ENCODE measurements at regions not wholly inside any gene's neighbourhood (a gene's known extent, or its start where the extent isn't known, plus 50 kb on each side); places are given as distances from the start of the nearest gene placed in this dataset.
A peak's percentile ranks its signal among the peaks of the same experiment; 100 is the strongest.

- Mint-ChIP-seq H3K27me3 (no peaks in the 10 kb centered on the region), H3K4me3 (no peak overlapping the region), H3K27ac (no peak overlapping the region), H3K36me3 (no peaks in the 10 kb centered on the region), H3K4me1 (no peaks in the 10 kb centered on the region), H3K9me3 (no peaks in the 10 kb centered on the region)
- no peak for ATAC-seq (ENCODE audit: low read depth in 2 of 2)
- Histone ChIP-seq H3K9me3 (ENCODE audit: control insufficient read depth in 2 of 2, low read length in 2 of 2) (no peaks in the 10 kb centered on the region), H3K4me3 (ENCODE audit: low read depth, low read length) (no peak overlapping the region), H3K27ac (ENCODE audit: insufficient read depth, low read length, poor library complexity, severe bottlenecking) (no peak overlapping the region), H3K27me3 (ENCODE audit: control insufficient read depth, insufficient read depth, low read length) (no peaks in the 10 kb centered on the region), H3K4me1 (ENCODE audit: control insufficient read depth, insufficient read depth, low read length, poor library complexity, severe bottlenecking) (no peaks in the 10 kb centered on the region), H3K36me3 (ENCODE audit: control insufficient read depth, insufficient read depth, low read length) (no peaks in the 10 kb centered on the region)
- DNase-seq = no peak
These were observed 137.8 kb downstream of the UQCRFS1 start for GRCh38 chr19:29075149-29075548.

GRCh38 chr19:29074579-29074978, 138.4 kb downstream of the UQCRFS1 start:
- H3K27me3 ChIP-seq (ENCODE audit: control insufficient read depth, insufficient read depth, low read length) = no peaks in the 10 kb centered on the region
- H3K27ac ChIP-seq (ENCODE audit: insufficient read depth, low read length, poor library complexity, severe bottlenecking) = no peak overlapping the region
- H3K27ac Mint-ChIP-seq = no peak overlapping the region
- no peaks in the 10 kb centered on the region for H3K36me3 Mint-ChIP-seq
- H3K9me3 Mint-ChIP-seq = no peaks in the 10 kb centered on the region
- no peaks in the 10 kb centered on the region for H3K4me1 Mint-ChIP-seq
- ATAC-seq (ENCODE audit: low read depth in 2 of 2) (no peak), DNase-seq (no peak)
- H3K36me3 ChIP-seq (ENCODE audit: control insufficient read depth, insufficient read depth, low read length) = no peaks in the 10 kb centered on the region
- no peak overlapping the region for H3K4me3 Mint-ChIP-seq
- H3K9me3 ChIP-seq (ENCODE audit: control insufficient read depth in 2 of 2, low read length in 2 of 2) = no peaks in the 10 kb centered on the region
- no peaks in the 10 kb centered on the region for H3K4me1 ChIP-seq (ENCODE audit: control insufficient read depth, insufficient read depth, low read length, poor library complexity, severe bottlenecking)
- H3K4me3 ChIP-seq (ENCODE audit: low read depth, low read length) = no peak overlapping the region
- H3K27me3 Mint-ChIP-seq = no peaks in the 10 kb centered on the region

GRCh38 chr19:29067831-29068230, 145.1 kb downstream of the UQCRFS1 start:
- Mint-ChIP-seq H3K4me1 (no peaks in the 10 kb centered on the region), H3K27ac (no peak overlapping the region), H3K9me3 (peaks cover 0 to 7% (median 3%) of the 10 kb centered on the region in 7 donors), H3K27me3 (no peaks in the 10 kb centered on the region), H3K4me3 (no peak overlapping the region), H3K36me3 (no peaks in the 10 kb centered on the region)
- Histone ChIP-seq H3K27ac (ENCODE audit: insufficient read depth, low read length, poor library complexity, severe bottlenecking) (no peak overlapping the region), H3K4me1 (ENCODE audit: control insufficient read depth, insufficient read depth, low read length, poor library complexity, severe bottlenecking) (no peaks in the 10 kb centered on the region), H3K4me3 (ENCODE audit: low read depth, low read length) (no peak overlapping the region), H3K36me3 (ENCODE audit: control insufficient read depth, insufficient read depth, low read length) (no peaks in the 10 kb centered on the region), H3K9me3 (ENCODE audit: control insufficient read depth in 2 of 2, low read length in 2 of 2) (no peaks in the 10 kb centered on the region), H3K27me3 (ENCODE audit: control insufficient read depth, insufficient read depth, low read length) (no peaks in the 10 kb centered on the region)
- no peak for ATAC-seq (ENCODE audit: low read depth in 2 of 2)
- no peak for DNase-seq

DNA sequence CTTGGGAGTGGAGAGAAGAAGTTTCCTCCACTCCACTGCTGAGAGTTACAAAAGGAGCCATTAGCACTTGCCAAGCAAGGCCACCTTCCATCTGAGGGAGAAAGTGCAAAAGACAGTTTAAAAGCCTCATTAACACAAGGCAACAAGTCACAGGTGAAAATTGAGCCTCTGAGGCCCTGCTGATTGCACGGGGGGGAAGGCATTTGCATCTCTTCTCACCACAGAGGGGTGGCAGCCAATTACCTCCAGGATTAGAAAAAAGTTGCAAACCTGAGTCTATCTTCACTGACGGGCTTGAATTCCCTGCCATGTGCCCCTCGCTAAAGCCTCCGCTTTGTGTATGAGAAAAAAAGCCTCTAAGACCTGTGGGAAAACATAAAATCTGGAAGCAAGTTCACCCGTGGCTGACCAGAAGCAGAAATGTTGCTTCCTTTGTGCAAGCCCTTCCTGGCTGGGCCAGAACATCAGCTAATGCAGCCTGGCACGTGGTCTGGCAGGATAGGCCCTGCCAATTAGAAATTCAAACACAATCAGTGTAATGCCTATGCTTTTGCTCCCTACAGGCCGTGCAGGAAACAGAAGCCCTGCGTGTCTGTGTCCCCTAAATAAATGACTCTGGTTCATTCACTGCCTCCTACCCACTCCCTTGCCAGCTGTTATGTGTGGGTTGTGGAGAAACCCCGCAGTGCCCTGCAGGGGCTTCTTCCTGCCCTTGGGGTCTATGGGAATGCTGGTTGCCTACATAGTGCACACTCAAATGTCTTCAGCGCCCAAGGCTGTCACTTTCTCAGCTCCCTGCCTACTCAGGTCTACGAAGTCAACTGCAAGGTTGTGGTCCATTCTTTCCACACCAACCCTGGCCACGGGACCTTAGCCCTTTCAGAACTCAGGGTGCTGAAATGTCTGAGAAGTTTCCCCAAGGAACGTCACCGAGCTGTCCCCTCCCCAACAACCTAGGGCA, 150.2 kb downstream of the UQCRFS1 start:
- H3K4me3 Mint-ChIP-seq = no peak overlapping the region
- Histone ChIP-seq H3K4me3 (ENCODE audit: low read depth, low read length) (no peak overlapping the region), H3K36me3 (ENCODE audit: control insufficient read depth, insufficient read depth, low read length) (no peaks in the 10 kb centered on the region), H3K4me1 (ENCODE audit: control insufficient read depth, insufficient read depth, low read length, poor library complexity, severe bottlenecking) (no peaks in the 10 kb centered on the region), H3K27me3 (ENCODE audit: control insufficient read depth, insufficient read depth, low read length) (no peaks in the 10 kb centered on the region), H3K27ac (ENCODE audit: insufficient read depth, low read length, poor library complexity, severe bottlenecking) (no peak overlapping the region), H3K9me3 (ENCODE audit: control insufficient read depth in 2 of 2, low read length in 2 of 2) (no peaks in the 10 kb centered on the region)
- H3K9me3 Mint-ChIP-seq = peaks cover 0 to 4% (median 1%) of the 10 kb centered on the region in 7 donors
- no peak for ATAC-seq (ENCODE audit: low read depth in 2 of 2)
- H3K27me3 Mint-ChIP-seq = no peaks in the 10 kb centered on the region
- peak overlapping the region in 1 of 3 donors; percentile 52 for H3K27ac Mint-ChIP-seq
- H3K36me3 Mint-ChIP-seq = no peaks in the 10 kb centered on the region
- DNase-seq = no peak
- H3K4me1 Mint-ChIP-seq = no peaks in the 10 kb centered on the region

- Histone ChIP-seq H3K36me3 (ENCODE audit: control insufficient read depth, insufficient read depth, low read length) (no peaks in the 10 kb centered on the region), H3K4me1 (ENCODE audit: control insufficient read depth, insufficient read depth, low read length, poor library complexity, severe bottlenecking) (no peaks in the 10 kb centered on the region), H3K27me3 (ENCODE audit: control insufficient read depth, insufficient read depth, low read length) (no peaks in the 10 kb centered on the region), H3K27ac (ENCODE audit: insufficient read depth, low read length, poor library complexity, severe bottlenecking) (no peak overlapping the region), H3K9me3 (ENCODE audit: control insufficient read depth in 2 of 2, low read length in 2 of 2) (no peaks in the 10 kb centered on the region), H3K4me3 (ENCODE audit: low read depth, low read length) (no peak overlapping the region)
- H3K9me3 Mint-ChIP-seq = peaks cover 0 to 3% (median 0%) of the 10 kb centered on the region in 7 donors
- H3K4me3 Mint-ChIP-seq = no peak overlapping the region
- no peak overlapping the region for H3K27ac Mint-ChIP-seq
- ATAC-seq (ENCODE audit: low read depth in 2 of 2) (no peak), DNase-seq (no peak)
- no peaks in the 10 kb centered on the region for H3K4me1 Mint-ChIP-seq
- H3K36me3 Mint-ChIP-seq = no peaks in the 10 kb centered on the region
- no peaks in the 10 kb centered on the region for H3K27me3 Mint-ChIP-seq
These were observed 152.1 kb downstream of the UQCRFS1 start for GRCh38 chr19:29060813-29061364.

GRCh38 chr19:29056535-29056934, 156.4 kb downstream of the UQCRFS1 start:
- Mint-ChIP-seq H3K27me3 (no peaks in the 10 kb centered on the region), H3K4me3 (no peak overlapping the region), H3K4me1 (no peaks in the 10 kb centered on the region), H3K27ac (peak overlapping the region in 1 of 3 donors; percentile 15), H3K36me3 (no peaks in the 10 kb centered on the region), H3K9me3 (peaks cover 0 to 2% (median 0%) of the 10 kb centered on the region in 7 donors)
- Histone ChIP-seq H3K36me3 (ENCODE audit: control insufficient read depth, insufficient read depth, low read length) (no peaks in the 10 kb centered on the region), H3K27ac (ENCODE audit: insufficient read depth, low read length, poor library complexity, severe bottlenecking) (no peak overlapping the region), H3K27me3 (ENCODE audit: control insufficient read depth, insufficient read depth, low read length) (no peaks in the 10 kb centered on the region), H3K9me3 (ENCODE audit: control insufficient read depth in 2 of 2, low read length in 2 of 2) (peaks cover 0 to 2% of the 10 kb centered on the region in 2 experiments), H3K4me1 (ENCODE audit: control insufficient read depth, insufficient read depth, low read length, poor library complexity, severe bottlenecking) (no peaks in the 10 kb centered on the region), H3K4me3 (ENCODE audit: low read depth, low read length) (no peak overlapping the region)
- no peak for DNase-seq
- ATAC-seq (ENCODE audit: low read depth in 2 of 2) = no peak

- no peak overlapping the region for H3K4me3 Mint-ChIP-seq
- no peaks in the 10 kb centered on the region for H3K4me1 Mint-ChIP-seq
- H3K27ac Mint-ChIP-seq = no peak overlapping the region
- ATAC-seq (ENCODE audit: low read depth in 2 of 2) (no peak), DNase-seq (no peak)
- Histone ChIP-seq H3K27me3 (ENCODE audit: control insufficient read depth, insufficient read depth, low read length) (no peaks in the 10 kb centered on the region), H3K27ac (ENCODE audit: insufficient read depth, low read length, poor library complexity, severe bottlenecking) (no peak overlapping the region), H3K4me1 (ENCODE audit: control insufficient read depth, insufficient read depth, low read length, poor library complexity, severe bottlenecking) (no peaks in the 10 kb centered on the region), H3K9me3 (ENCODE audit: control insufficient read depth in 2 of 2, low read length in 2 of 2) (peaks cover 0 to 2% of the 10 kb centered on the region in 2 experiments), H3K36me3 (ENCODE audit: control insufficient read depth, insufficient read depth, low read length) (no peaks in the 10 kb centered on the region), H3K4me3 (ENCODE audit: low read depth, low read length) (no peak overlapping the region)
- H3K9me3 Mint-ChIP-seq = peaks cover 0 to 2% (median 0%) of the 10 kb centered on the region in 7 donors
- no peaks in the 10 kb centered on the region for H3K27me3 Mint-ChIP-seq
- no peaks in the 10 kb centered on the region for H3K36me3 Mint-ChIP-seq
These were observed 157.9 kb downstream of the UQCRFS1 start for GRCh38 chr19:29054886-29055675.

Data from CD4-positive, CD25-positive, alpha-beta regulatory T cell (primary cell).